Aorta (tissue), 5 donors: ENCODE measurements at regions not wholly inside any gene's neighbourhood (a gene's known extent, or its start where the extent isn't known, plus 50 kb on each side); places are given as distances from the start of the nearest gene placed in this dataset.

ENCODE experiments used
- ATAC-seq: fragments of 200-7000 bp; cut with Tn5 transposase; one replicate; pipeline ENCODE4 v1.9.1; 2022; ENCODE audit warnings: moderate library complexity; ENCODE audit not compliant: low FRiP score
- DNase-seq, 2 donors: peaks; one replicate each; pipeline ENCODE4 v3.0.0-alpha.2; 2020
- H3K27ac ChIP-seq, 2 donors: one replicate each; pipeline ENCODE4 v1.5.1; 2013; ENCODE audit warnings: low read length in 2 of 2, mild to moderate bottlenecking in 2 of 2, moderate library complexity in 2 of 2, control low read depth in 1 of 2, inconsistent platforms in 1 of 2, low read depth in 1 of 2
- H3K27me3 ChIP-seq, 2 donors: one replicate each; pipeline ENCODE4 v1.6.1; 2013; ENCODE audit warnings: control low read depth in 1 of 2, low read length in 1 of 2, mild to moderate bottlenecking in 1 of 2, moderate library complexity in 1 of 2; ENCODE audit not compliant: insufficient read depth in 2 of 2, control insufficient read depth in 1 of 2
- H3K36me3 ChIP-seq, 2 donors: one replicate each; pipeline ENCODE4 v1.6.1; 2013; ENCODE audit warnings: control low read depth in 1 of 2, low read length in 1 of 2, mild to moderate bottlenecking in 1 of 2; ENCODE audit not compliant: insufficient read depth in 2 of 2, control insufficient read depth in 1 of 2
- H3K4me1 ChIP-seq, 2 donors: one replicate each; pipeline ENCODE4 v1.6.1; 2013; ENCODE audit warnings: low read length in 2 of 2, control low read depth in 1 of 2, mild to moderate bottlenecking in 1 of 2, moderate library complexity in 1 of 2; ENCODE audit not compliant: insufficient read depth in 2 of 2, control insufficient read depth in 1 of 2
- H3K4me3 ChIP-seq, 2 donors: one replicate each; pipeline ENCODE4 v1.5.1; 2013; ENCODE audit warnings: low read length in 2 of 2, control low read depth in 1 of 2, mild to moderate bottlenecking in 1 of 2
- H3K9me3 ChIP-seq: one replicate; pipeline ENCODE4 v1.6.1; 2013; ENCODE audit warnings: mild to moderate bottlenecking, low read length; ENCODE audit not compliant: control insufficient read depth
- WGBS, 2 donors: extraction: QIAGEN DNeasy Blood & Tissue Kit; methylation state at CpG; one replicate each; pipeline ENCODE4 v1.1.7; 2013; 5-methylcytosine and 5-hydroxymethylcytosine counted together
- intact Hi-C, 2 donors: fragments of 100-400 bp; cut with DNase I; formaldehyde crosslinking; loops; one replicate each; pipeline versions ENCODE4 v1.14.2 to v1.15.0; 2022
- donor health status: healthy with polysubstance abuse.
- donor health status: Bipolar disorder and iron deficiency.
- donor health status: DM: no; HTN: no; CAD: no.
- donor health status: DM: no; HTN: no; CAD: no.
- donor health status: DM: yes; HTN: yes; CAD: no.

GRCh38 chr16:80171199-80171598, 369.6 kb upstream of the DYNLRB2 start:
- no peaks in the 10 kb centered on the region for H3K36me3 ChIP-seq
- H3K27ac ChIP-seq = no peak overlapping the region
- peaks cover 1% of the 10 kb centered on the region for H3K9me3 ChIP-seq
- intact Hi-C loops = no loop called here
- no peak for DNase-seq
- 87 to 97% methylated on average over 4 of the region's 4 CpGs for WGBS, 2 donors
- no peaks in the 10 kb centered on the region for H3K4me1 ChIP-seq
- no peak overlapping the region for H3K4me3 ChIP-seq
- H3K27me3 ChIP-seq = no peaks in the 10 kb centered on the region
- ATAC-seq = no peak

DNA sequence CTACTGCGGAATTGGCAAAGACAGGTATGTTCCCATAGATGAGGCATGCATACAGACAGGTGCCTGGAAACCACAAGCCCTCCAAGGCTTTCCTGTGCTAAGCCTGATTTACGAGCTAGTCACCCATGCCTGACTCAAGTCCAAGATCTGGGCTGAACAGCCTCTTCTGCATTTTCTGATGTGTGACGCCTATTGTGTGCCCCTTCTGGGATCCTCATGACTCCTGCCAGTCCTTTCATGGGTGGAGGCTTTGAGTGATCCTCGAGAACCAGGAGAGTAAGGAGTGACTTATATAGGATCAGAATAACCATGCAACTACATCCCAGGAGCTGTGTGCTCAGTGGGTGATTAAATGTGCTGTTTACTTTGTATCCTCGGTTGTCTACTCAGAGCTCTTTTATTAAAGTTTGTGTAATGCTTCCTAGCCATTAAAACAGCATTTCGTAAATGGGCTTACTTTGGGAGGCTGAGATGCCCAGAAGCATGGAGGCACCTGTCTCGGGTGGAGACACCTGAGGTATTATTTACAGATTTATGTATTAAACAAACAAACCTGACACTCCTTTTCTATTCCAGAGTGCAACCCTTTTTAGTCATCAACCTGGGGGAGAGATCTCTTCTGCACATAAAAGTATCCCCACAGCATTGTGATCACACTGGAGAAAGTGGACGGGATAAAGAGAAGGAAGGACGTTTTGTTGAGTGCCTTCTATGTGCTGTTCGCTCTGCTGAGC, 373.0 kb upstream of the DYNLRB2 start:
- intact Hi-C loops = no loop called here
- peaks cover 3% of the 10 kb centered on the region for H3K9me3 ChIP-seq
- H3K4me1 ChIP-seq = no peaks in the 10 kb centered on the region
- DNase-seq (no peak), ATAC-seq (no peak)
- H3K27ac ChIP-seq = no peak overlapping the region
- WGBS, 2 donors = 84 to 85% methylated on average over 10 of the region's 10 CpGs
- H3K27me3 ChIP-seq = no peaks in the 10 kb centered on the region
- H3K36me3 ChIP-seq = no peaks in the 10 kb centered on the region
- no peak overlapping the region for H3K4me3 ChIP-seq

- Histone ChIP-seq H3K4me1 (no peaks in the 10 kb centered on the region), H3K27me3 (no peaks in the 10 kb centered on the region), H3K36me3 (no peaks in the 10 kb centered on the region), H3K9me3 (peaks cover 3% of the 10 kb centered on the region), H3K4me3 (no peak overlapping the region), H3K27ac (no peak overlapping the region)
- ATAC-seq = no peak
- intact Hi-C loops = no loop called here
- 92 to 96% methylated on average over 3 of the region's 3 CpGs for WGBS, 2 donors
- no peak for DNase-seq
Measured at GRCh38 chr16:80166082-80166481, 374.7 kb upstream of the DYNLRB2 start.

GRCh38 chr16:80164966-80165550, 375.7 kb upstream of the DYNLRB2 start:
- H3K27me3 ChIP-seq = no peaks in the 10 kb centered on the region
- H3K4me3 ChIP-seq = no peak overlapping the region
- intact Hi-C loops = no loop called here
- 86 to 97% methylated on average over 5 of the region's 5 CpGs for WGBS, 2 donors
- H3K9me3 ChIP-seq = peaks cover 3% of the 10 kb centered on the region
- H3K36me3 ChIP-seq = no peaks in the 10 kb centered on the region
- no peak overlapping the region for H3K27ac ChIP-seq
- DNase-seq (no peak), ATAC-seq (no peak)
- H3K4me1 ChIP-seq = no peaks in the 10 kb centered on the region

DNA sequence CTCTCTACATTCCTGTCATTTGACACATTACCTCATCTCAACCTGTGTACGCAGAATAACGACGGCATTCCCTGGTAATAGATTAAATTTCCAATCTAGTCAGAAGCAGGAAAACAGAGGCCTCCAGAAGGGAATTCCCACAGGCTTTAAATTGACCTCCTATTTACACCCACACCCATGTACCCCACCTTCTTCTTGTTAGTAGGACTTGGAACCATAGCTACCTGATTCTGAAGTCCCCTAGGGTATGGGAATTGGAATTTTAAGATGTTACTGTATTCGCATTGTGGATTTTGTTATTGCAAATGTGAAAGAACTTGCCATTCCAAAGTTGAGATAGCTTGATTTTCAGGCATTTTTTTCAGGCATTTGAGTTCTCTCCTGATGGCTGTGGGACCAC, 377.5 kb upstream of the DYNLRB2 start:
- ATAC-seq (no peak), DNase-seq (no peak)
- Histone ChIP-seq H3K27ac (no peak overlapping the region), H3K4me1 (no peaks in the 10 kb centered on the region), H3K36me3 (no peaks in the 10 kb centered on the region), H3K4me3 (no peak overlapping the region), H3K27me3 (no peaks in the 10 kb centered on the region), H3K9me3 (peaks cover 3% of the 10 kb centered on the region)
- WGBS, 2 donors = 90 to 92% methylated on average over 4 of the region's 4 CpGs
- intact Hi-C loops = no loop called here

GRCh38 chr16:80161799-80162739, 378.7 kb upstream of the DYNLRB2 start:
- intact Hi-C loops = no loop called here
- Histone ChIP-seq H3K4me3 (no peak overlapping the region), H3K4me1 (no peaks in the 10 kb centered on the region), H3K36me3 (no peaks in the 10 kb centered on the region), H3K27ac (no peak overlapping the region), H3K9me3 (peaks cover 2% of the 10 kb centered on the region), H3K27me3 (peaks cover 0 to 2% of the 10 kb centered on the region in 2 donors)
- DNase-seq = no peak
- 87 to 93% methylated on average over 12 of the region's 12 CpGs for WGBS, 2 donors
- no peak for ATAC-seq

DNA sequence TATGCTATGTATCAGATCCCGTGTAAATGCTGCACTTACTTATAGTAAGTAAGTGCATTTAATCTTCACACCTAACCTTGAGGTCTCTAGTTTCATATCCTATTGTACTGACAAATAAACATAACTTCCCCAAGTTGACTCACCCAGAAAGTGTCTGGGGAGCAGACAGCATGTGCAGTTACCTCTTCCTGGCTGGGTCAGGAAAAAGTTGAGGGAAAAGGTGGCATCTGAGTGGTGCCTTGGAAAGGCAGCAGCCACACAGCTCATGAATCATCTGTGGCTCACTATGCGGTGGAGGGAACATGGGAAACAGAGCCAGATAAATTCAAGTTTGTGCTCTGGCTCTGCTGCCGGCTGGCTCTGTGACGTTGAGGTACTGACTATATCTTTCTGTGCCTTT, 382.0 kb upstream of the DYNLRB2 start:
- no peak for ATAC-seq
- H3K27ac ChIP-seq = no peak overlapping the region
- 53 to 56% methylated on average over 4 of the region's 4 CpGs for WGBS, 2 donors
- no peak for DNase-seq
- intact Hi-C loops = no loop called here
- H3K36me3 ChIP-seq = no peaks in the 10 kb centered on the region
- peaks cover 0 to 2% of the 10 kb centered on the region in 2 donors for H3K27me3 ChIP-seq
- no peaks in the 10 kb centered on the region for H3K9me3 ChIP-seq
- no peaks in the 10 kb centered on the region for H3K4me1 ChIP-seq
- H3K4me3 ChIP-seq = no peak overlapping the region

DNA sequence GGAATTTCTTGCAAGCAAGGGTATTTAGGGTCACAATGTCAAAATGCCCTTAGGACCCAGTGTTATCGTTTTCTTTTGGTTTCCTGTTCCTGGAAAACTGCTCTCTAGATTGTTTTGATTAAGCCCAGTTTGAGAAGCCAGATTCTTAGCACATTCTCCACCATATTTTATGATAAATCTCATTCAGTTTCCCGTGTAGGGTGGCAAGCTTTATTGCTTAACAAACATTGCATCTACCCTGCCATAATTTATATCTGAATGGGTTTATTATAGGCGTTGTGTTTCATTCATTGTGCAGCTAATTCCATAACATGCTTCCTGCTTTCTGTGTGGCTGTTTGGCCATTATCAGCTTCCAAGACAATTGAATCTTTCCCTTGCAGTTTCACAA, 389.1 kb upstream of the DYNLRB2 start:
- intact Hi-C loops = no loop called here
- no peak for ATAC-seq
- WGBS, 2 donors = 1% methylated on average over 3 of the region's 3 CpGs
- H3K36me3 ChIP-seq = no peaks in the 10 kb centered on the region
- no peak for DNase-seq
- H3K4me1 ChIP-seq = peaks cover 0 to 4% of the 10 kb centered on the region in 2 donors
- no peak overlapping the region for H3K27ac ChIP-seq
- peaks cover 2% of the 10 kb centered on the region for H3K9me3 ChIP-seq
- no peaks in the 10 kb centered on the region for H3K27me3 ChIP-seq
- H3K4me3 ChIP-seq = no peak overlapping the region
